ENCODE measurements at regions not wholly inside any gene's neighbourhood (a gene's known extent, or its start where the extent isn't known, plus 50 kb on each side); places are given as distances from the start of the nearest gene placed in this dataset.

DNA sequence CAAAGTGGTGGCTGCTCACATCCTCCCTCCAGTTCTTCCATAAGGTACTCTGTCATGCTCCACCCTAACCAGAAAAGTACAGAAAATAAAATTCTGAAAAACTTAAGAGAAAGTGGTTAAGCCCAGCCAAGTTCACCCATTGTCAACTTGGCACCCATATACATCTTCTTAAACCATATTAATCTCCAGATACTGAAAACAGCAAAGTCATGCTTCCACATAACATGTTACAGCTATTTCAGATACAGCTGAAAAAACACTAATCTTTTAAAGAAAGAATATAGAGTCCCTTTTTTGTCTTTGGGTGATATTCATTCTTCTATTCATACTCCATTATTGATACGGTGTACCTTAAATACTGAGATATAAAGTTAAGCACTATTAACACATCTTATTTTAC, 577.8 kb downstream of the KCNT2 start:
- TF ChIP-seq SIN3A (IDR thresholded peaks at IDR 0.05; ENCODE audit: borderline replicate concordance, insufficient read depth, low read length), result no peak
- TF ChIP-seq TAF1 (IDR thresholded peaks at IDR 0.05; ENCODE audit: borderline replicate concordance, insufficient read depth, low read length), result no peak
- TF ChIP-seq, protein P1, sequence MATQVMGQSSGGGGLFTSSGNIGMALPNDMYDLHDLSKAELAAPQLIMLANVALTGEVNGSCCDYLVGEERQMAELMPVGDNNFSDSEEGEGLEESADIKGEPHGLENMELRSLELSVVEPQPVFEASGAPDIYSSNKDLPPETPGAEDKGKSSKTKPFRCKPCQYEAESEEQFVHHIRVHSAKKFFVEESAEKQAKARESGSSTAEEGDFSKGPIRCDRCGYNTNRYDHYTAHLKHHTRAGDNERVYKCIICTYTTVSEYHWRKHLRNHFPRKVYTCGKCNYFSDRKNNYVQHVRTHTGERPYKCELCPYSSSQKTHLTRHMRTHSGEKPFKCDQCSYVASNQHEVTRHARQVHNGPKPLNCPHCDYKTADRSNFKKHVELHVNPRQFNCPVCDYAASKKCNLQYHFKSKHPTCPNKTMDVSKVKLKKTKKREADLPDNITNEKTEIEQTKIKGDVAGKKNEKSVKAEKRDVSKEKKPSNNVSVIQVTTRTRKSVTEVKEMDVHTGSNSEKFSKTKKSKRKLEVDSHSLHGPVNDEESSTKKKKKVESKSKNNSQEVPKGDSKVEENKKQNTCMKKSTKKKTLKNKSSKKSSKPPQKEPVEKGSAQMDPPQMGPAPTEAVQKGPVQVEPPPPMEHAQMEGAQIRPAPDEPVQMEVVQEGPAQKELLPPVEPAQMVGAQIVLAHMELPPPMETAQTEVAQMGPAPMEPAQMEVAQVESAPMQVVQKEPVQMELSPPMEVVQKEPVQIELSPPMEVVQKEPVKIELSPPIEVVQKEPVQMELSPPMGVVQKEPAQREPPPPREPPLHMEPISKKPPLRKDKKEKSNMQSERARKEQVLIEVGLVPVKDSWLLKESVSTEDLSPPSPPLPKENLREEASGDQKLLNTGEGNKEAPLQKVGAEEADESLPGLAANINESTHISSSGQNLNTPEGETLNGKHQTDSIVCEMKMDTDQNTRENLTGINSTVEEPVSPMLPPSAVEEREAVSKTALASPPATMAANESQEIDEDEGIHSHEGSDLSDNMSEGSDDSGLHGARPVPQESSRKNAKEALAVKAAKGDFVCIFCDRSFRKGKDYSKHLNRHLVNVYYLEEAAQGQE (IDR thresholded peaks at IDR 0.05; ENCODE audit: insufficient read depth in 1 of 2, low read depth in 2 of 2, low read length in 2 of 2), result no peak
- no peak for TF ChIP-seq POLR2AphosphoS5 (IDR thresholded peaks at IDR 0.05; ENCODE audit: low read depth, low read length)
